GM08714 (cell line): ENCODE measurements at regions not wholly inside any gene's neighbourhood (a gene's known extent, or its start where the extent isn't known, plus 50 kb on each side); places are given as distances from the start of the nearest gene placed in this dataset.
"Not testable (repeated sequence)": the region's sequence is repeated elsewhere in the genome, so short reads cannot be mapped to it uniquely, and the experiment has no call there.

Experiments used
- H3K4me3 ChIP-seq: fragments of 200-500 bp; sonication (Bioruptor generic); 2 replicates; pipeline ENCODE4 v1.5.1; 2014; ENCODE audit warnings: mild to moderate bottlenecking, low read length, inconsistent platforms
- ZNF274 ChIP-seq: IDR thresholded peaks from 2 replicates; pipeline ENCODE4 v1.6.1; 2012; ENCODE audit warnings: mild to moderate bottlenecking, low read depth, low read length

GRCh38 chr7:7014827-7015595 is 167.3 kb upstream of the C1GALT1 start:
- no peak for TF ChIP-seq ZNF274
- no peak overlapping the region for H3K4me3 ChIP-seq

- no peak for TF ChIP-seq ZNF274
- H3K4me3 ChIP-seq, result no peak overlapping the region
These were observed 164.6 kb upstream of the C1GALT1 start for GRCh38 chr7:7017707-7018280.

- no peak overlapping the region for H3K4me3 ChIP-seq
- no peak for TF ChIP-seq ZNF274
These were observed 164.1 kb upstream of the C1GALT1 start for GRCh38 chr7:7018290-7018689.

- no peak overlapping the region for H3K4me3 ChIP-seq
- TF ChIP-seq ZNF274, result no peak
These were observed 150.1 kb upstream of the C1GALT1 start for GRCh38 chr7:7032221-7032620.

- H3K4me3 ChIP-seq, result no peak overlapping the region
- no peak for TF ChIP-seq ZNF274
These were observed 146.5 kb upstream of the C1GALT1 start for GRCh38 chr7:7035851-7036250.

GRCh38 chr7:7042286-7042893 is 140.0 kb upstream of the C1GALT1 start:
- not testable (repeated sequence) for H3K4me3 ChIP-seq

- no peak overlapping the region for H3K4me3 ChIP-seq
- TF ChIP-seq ZNF274, result no peak
These were observed 137.5 kb upstream of the C1GALT1 start for GRCh38 chr7:7044806-7045205.

GRCh38 chr7:7048213-7048612 is 134.1 kb upstream of the C1GALT1 start:
- TF ChIP-seq ZNF274, result no peak
- H3K4me3 ChIP-seq, result no peak overlapping the region

- no peak for TF ChIP-seq ZNF274
- no peak overlapping the region for H3K4me3 ChIP-seq
These were observed 131.0 kb upstream of the C1GALT1 start for GRCh38 chr7:7051206-7051877.

GRCh38 chr7:7054252-7054830 is 128.0 kb upstream of the C1GALT1 start:
- no peak for TF ChIP-seq ZNF274

GRCh38 chr7:7060828-7061599 is 121.3 kb upstream of the C1GALT1 start:
- H3K4me3 ChIP-seq, result no peak overlapping the region
- TF ChIP-seq ZNF274, result no peak

More at GRCh38 chr7:7054252-7054830, 128.0 kb upstream of the C1GALT1 start:
- H3K4me3 ChIP-seq, result no peak overlapping the region

- TF ChIP-seq ZNF274, result no peak
- H3K4me3 ChIP-seq, result no peak overlapping the region
These were observed 104.4 kb upstream of the C1GALT1 start for GRCh38 chr7:7077945-7078344.

GRCh38 chr7:7080802-7081201 is 101.5 kb upstream of the C1GALT1 start:
- no peak for TF ChIP-seq ZNF274
- no peak overlapping the region for H3K4me3 ChIP-seq

- no peak for TF ChIP-seq ZNF274
- H3K4me3 ChIP-seq, result no peak overlapping the region
These were observed 91.9 kb upstream of the C1GALT1 start for GRCh38 chr7:7090460-7090859.
